Choroid plexus epithelial cell (primary cell): ENCODE measurements at regions not wholly inside any gene's neighbourhood (a gene's known extent, or its start where the extent isn't known, plus 50 kb on each side); places are given as distances from the start of the nearest gene placed in this dataset.

Source experiments
- DNase-seq: peaks from one replicate; pipeline ENCODE4 v3.0.0-alpha.2; 2010; ENCODE audit warnings: low read depth
- H3K4me3 ChIP-seq: 2 replicates; pipeline ENCODE4 v1.5.1; 2011; ENCODE audit warnings: low read depth, mild to moderate bottlenecking, control low read depth, low read length, moderate library complexity
- CTCF ChIP-seq: conservative IDR thresholded peaks from 2 replicates; pipeline ENCODE4 v1.5.1; 2011; ENCODE audit warnings: low read depth, mild to moderate bottlenecking, control low read depth, inconsistent platforms, low read length, moderate library complexity

GRCh38 chr13:70390968-70391367 is 282.7 kb upstream of the KLHL1 start:
- no peak for DNase-seq
- no peak for TF ChIP-seq CTCF
- H3K4me3 ChIP-seq = no peak overlapping the region

- no peak overlapping the region for H3K4me3 ChIP-seq
- DNase-seq = no peak
- no peak for TF ChIP-seq CTCF
Observed at GRCh38 chr13:70390064-70390463, 281.8 kb upstream of the KLHL1 start.

GRCh38 chr13:70388935-70389334 is 280.7 kb upstream of the KLHL1 start:
- no peak for DNase-seq
- no peak for TF ChIP-seq CTCF
- H3K4me3 ChIP-seq = no peak overlapping the region

GRCh38 chr13:70386919-70387318 is 278.7 kb upstream of the KLHL1 start:
- TF ChIP-seq CTCF = no peak
- H3K4me3 ChIP-seq = no peak overlapping the region
- DNase-seq = no peak

GRCh38 chr13:70385852-70386251 is 277.6 kb upstream of the KLHL1 start:
- no peak for TF ChIP-seq CTCF
- no peak overlapping the region for H3K4me3 ChIP-seq

GRCh38 chr13:70384156-70384555 is 275.9 kb upstream of the KLHL1 start:
- no peak for DNase-seq
- no peak for TF ChIP-seq CTCF

More at GRCh38 chr13:70385852-70386251, 277.6 kb upstream of the KLHL1 start:
- DNase-seq = no peak

GRCh38 chr13:70380809-70381208 is 272.6 kb upstream of the KLHL1 start:
- TF ChIP-seq CTCF = no peak
- H3K4me3 ChIP-seq = no peak overlapping the region
- DNase-seq = no peak

More at GRCh38 chr13:70384156-70384555, 275.9 kb upstream of the KLHL1 start:
- no peak overlapping the region for H3K4me3 ChIP-seq
